ENCODE measurements at regions not wholly inside any gene's neighbourhood (a gene's known extent, or its start where the extent isn't known, plus 50 kb on each side); places are given as distances from the start of the nearest gene placed in this dataset.

GRCh38 chr2:17257189-17257909 is 260.9 kb downstream of the RAD51AP2 start:
- no peaks in the 10 kb centered on the region for H3K9me3 Mint-ChIP-seq
- TF ChIP-seq CTCF (IDR thresholded peaks at IDR 0.05; ENCODE audit: unreplicated experiment), result no peak
- DNase-seq (ENCODE audit: low spot score in 2 of 2, unreplicated experiment in 2 of 2), result no peak
- H3K36me3 Mint-ChIP-seq, result no peaks in the 10 kb centered on the region
- H3K4me1 Mint-ChIP-seq, result no peaks in the 10 kb centered on the region
- peaks cover 32% of the 10 kb centered on the region for H3K27me3 Mint-ChIP-seq (ENCODE audit: low read depth)
- H3K4me3 Mint-ChIP-seq, result no peak overlapping the region
- no peak overlapping the region for H3K27ac Mint-ChIP-seq

- Mint-ChIP-seq H3K4me1 (no peaks in the 10 kb centered on the region), H3K27ac (no peak overlapping the region), H3K27me3 (ENCODE audit: low read depth) (peaks cover 22% of the 10 kb centered on the region), H3K36me3 (no peaks in the 10 kb centered on the region), H3K9me3 (no peaks in the 10 kb centered on the region), H3K4me3 (no peak overlapping the region)
- no peak for DNase-seq (ENCODE audit: low spot score in 2 of 2, unreplicated experiment in 2 of 2)
- TF ChIP-seq CTCF (IDR thresholded peaks at IDR 0.05; ENCODE audit: unreplicated experiment), result no peak
These were observed 263.2 kb downstream of the RAD51AP2 start for GRCh38 chr2:17255071-17255470.

GRCh38 chr2:17254421-17254820 is 263.8 kb downstream of the RAD51AP2 start:
- Mint-ChIP-seq H3K27ac (no peak overlapping the region), H3K36me3 (no peaks in the 10 kb centered on the region), H3K27me3 (ENCODE audit: low read depth) (peaks cover 17% of the 10 kb centered on the region), H3K4me3 (no peak overlapping the region), H3K9me3 (no peaks in the 10 kb centered on the region), H3K4me1 (no peaks in the 10 kb centered on the region)
- TF ChIP-seq CTCF (IDR thresholded peaks at IDR 0.05; ENCODE audit: unreplicated experiment), result no peak
- DNase-seq (ENCODE audit: low spot score in 2 of 2, unreplicated experiment in 2 of 2), result no peak

GRCh38 chr2:17252258-17252657 is 266.0 kb downstream of the RAD51AP2 start:
- no peak for TF ChIP-seq CTCF (IDR thresholded peaks at IDR 0.05; ENCODE audit: unreplicated experiment)
- DNase-seq (ENCODE audit: low spot score in 2 of 2, unreplicated experiment in 2 of 2), result no peak
- H3K27me3 Mint-ChIP-seq (ENCODE audit: low read depth), result peaks cover 16% of the 10 kb centered on the region
- no peaks in the 10 kb centered on the region for H3K36me3 Mint-ChIP-seq
- H3K4me1 Mint-ChIP-seq, result no peaks in the 10 kb centered on the region
- no peaks in the 10 kb centered on the region for H3K9me3 Mint-ChIP-seq
- no peak overlapping the region for H3K4me3 Mint-ChIP-seq
- no peak overlapping the region for H3K27ac Mint-ChIP-seq

- Mint-ChIP-seq H3K4me3 (no peak overlapping the region), H3K27me3 (ENCODE audit: low read depth) (peaks cover 10% of the 10 kb centered on the region), H3K27ac (no peak overlapping the region), H3K36me3 (no peaks in the 10 kb centered on the region), H3K4me1 (peaks cover 10% of the 10 kb centered on the region), H3K9me3 (no peaks in the 10 kb centered on the region)
- TF ChIP-seq CTCF (IDR thresholded peaks at IDR 0.05; ENCODE audit: unreplicated experiment), result no peak
- no peak for DNase-seq (ENCODE audit: low spot score in 2 of 2, unreplicated experiment in 2 of 2)
These were observed 267.1 kb downstream of the RAD51AP2 start for GRCh38 chr2:17251171-17251570.
